Ishikawa (cell line): ENCODE measurements at regions not wholly inside any gene's neighbourhood (a gene's known extent, or its start where the extent isn't known, plus 50 kb on each side); places are given as distances from the start of the nearest gene placed in this dataset.

Experiments
- CEBPB ChIP-seq: IDR thresholded peaks from 2 replicates; pipeline ENCODE4 v1.6.1; 2012
- EGR1 ChIP-seq: IDR thresholded peaks from 2 replicates; pipeline ENCODE4 v1.6.1; 2012
- EP300 ChIP-seq: IDR thresholded peaks from 2 replicates; pipeline ENCODE4 v1.6.1; 2012; ENCODE audit warnings: borderline replicate concordance
- TAF1 ChIP-seq: IDR thresholded peaks from 2 replicates; pipeline ENCODE4 v1.6.1; 2012; ENCODE audit warnings: low read depth, mild to moderate bottlenecking
- TCF12 ChIP-seq: IDR thresholded peaks from 2 replicates; pipeline ENCODE4 v1.6.1; 2012; ENCODE audit warnings: low read depth
- TEAD4 ChIP-seq: IDR thresholded peaks from 2 replicates; pipeline ENCODE4 v1.6.1; 2012
- TF ChIP-seq, protein P1 (sequence below): IDR thresholded peaks from 2 replicates; pipeline ENCODE4 v1.6.1; 2012; ENCODE audit warnings: low read depth, mild to moderate bottlenecking

DNA sequence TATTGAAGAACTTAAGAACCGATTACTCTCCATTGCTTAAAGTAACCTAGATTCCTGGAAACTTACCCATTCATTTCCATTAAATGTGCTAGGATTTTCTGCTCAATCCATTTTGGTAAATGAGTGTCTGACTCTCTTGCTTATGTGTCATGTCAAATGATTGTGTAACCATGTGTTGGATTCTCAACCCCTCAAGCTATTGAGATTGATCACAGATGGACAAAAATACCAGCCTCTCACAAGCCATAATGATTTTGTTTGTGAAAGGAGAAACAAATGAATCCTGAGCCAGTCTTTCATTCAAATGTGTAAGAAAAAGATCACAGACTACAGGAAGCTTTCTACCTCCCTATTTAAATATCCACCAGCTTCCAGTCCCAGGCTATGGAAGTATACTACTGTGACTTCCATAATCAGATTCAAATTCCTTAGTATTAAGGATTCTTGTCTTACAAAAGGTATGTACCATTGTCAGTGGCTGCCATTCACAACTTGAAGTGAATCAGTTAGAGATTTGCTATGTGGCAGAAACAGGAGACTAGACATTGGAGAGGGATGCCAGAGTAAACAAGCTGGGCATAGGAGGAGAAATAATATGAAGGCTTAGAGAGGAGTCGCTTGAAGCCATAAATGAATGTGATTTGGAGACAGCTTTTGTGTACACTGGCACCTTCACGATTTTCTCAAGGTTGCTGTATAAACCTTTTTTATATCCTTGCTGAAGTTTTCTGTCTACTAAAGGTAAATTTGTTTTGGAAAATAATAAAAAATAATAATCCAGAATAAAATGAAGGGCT lies 498.5 kb upstream of the SETBP1 start:
- TF ChIP-seq TEAD4 = no peak
- TF ChIP-seq CEBPB = no peak
- no peak for TF ChIP-seq EGR1
- no peak for TF ChIP-seq TCF12
- no peak for TF ChIP-seq EP300
- TF ChIP-seq TAF1 = no peak
- TF ChIP-seq, protein P1, sequence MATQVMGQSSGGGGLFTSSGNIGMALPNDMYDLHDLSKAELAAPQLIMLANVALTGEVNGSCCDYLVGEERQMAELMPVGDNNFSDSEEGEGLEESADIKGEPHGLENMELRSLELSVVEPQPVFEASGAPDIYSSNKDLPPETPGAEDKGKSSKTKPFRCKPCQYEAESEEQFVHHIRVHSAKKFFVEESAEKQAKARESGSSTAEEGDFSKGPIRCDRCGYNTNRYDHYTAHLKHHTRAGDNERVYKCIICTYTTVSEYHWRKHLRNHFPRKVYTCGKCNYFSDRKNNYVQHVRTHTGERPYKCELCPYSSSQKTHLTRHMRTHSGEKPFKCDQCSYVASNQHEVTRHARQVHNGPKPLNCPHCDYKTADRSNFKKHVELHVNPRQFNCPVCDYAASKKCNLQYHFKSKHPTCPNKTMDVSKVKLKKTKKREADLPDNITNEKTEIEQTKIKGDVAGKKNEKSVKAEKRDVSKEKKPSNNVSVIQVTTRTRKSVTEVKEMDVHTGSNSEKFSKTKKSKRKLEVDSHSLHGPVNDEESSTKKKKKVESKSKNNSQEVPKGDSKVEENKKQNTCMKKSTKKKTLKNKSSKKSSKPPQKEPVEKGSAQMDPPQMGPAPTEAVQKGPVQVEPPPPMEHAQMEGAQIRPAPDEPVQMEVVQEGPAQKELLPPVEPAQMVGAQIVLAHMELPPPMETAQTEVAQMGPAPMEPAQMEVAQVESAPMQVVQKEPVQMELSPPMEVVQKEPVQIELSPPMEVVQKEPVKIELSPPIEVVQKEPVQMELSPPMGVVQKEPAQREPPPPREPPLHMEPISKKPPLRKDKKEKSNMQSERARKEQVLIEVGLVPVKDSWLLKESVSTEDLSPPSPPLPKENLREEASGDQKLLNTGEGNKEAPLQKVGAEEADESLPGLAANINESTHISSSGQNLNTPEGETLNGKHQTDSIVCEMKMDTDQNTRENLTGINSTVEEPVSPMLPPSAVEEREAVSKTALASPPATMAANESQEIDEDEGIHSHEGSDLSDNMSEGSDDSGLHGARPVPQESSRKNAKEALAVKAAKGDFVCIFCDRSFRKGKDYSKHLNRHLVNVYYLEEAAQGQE = no peak
